GM18861 (cell line): ENCODE measurements at regions not wholly inside any gene's neighbourhood (a gene's known extent, or its start where the extent isn't known, plus 50 kb on each side); places are given as distances from the start of the nearest gene placed in this dataset.
"Not testable (repeated sequence)": the region's sequence is repeated elsewhere in the genome, so short reads cannot be mapped to it uniquely, and the experiment has no call there.

Experiments
- ATAC-seq: cut with Tn5 transposase; IDR thresholded peaks from one replicate; pipeline ENCODE4 v1.9.1; 2021; ENCODE audit not compliant: unreplicated experiment

GRCh38 chrX:130467936-130468335 lies 66.1 kb downstream of the RBMX2 start:
- no peak for ATAC-seq

GRCh38 chrX:130468395-130468923 lies 66.7 kb downstream of the RBMX2 start:
- ATAC-seq, result no peak

- ATAC-seq, result no peak
Observed at GRCh38 chrX:130482871-130483270, 81.1 kb downstream of the RBMX2 start.

- no peak for ATAC-seq
Observed at GRCh38 chrX:130485870-130486269, 84.1 kb downstream of the RBMX2 start.

GRCh38 chrX:130495502-130495901 lies 93.7 kb downstream of the RBMX2 start:
- not testable (repeated sequence) for ATAC-seq

GRCh38 chrX:130497531-130497930 lies 95.7 kb downstream of the RBMX2 start:
- no peak for ATAC-seq

- no peak for ATAC-seq
Observed at GRCh38 chrX:130498653-130499274, 97.0 kb downstream of the RBMX2 start.

- ATAC-seq, result no peak
Observed at GRCh38 chrX:130502016-130502570, 100.3 kb downstream of the RBMX2 start.

- no peak for ATAC-seq
Observed at GRCh38 chrX:130504019-130504418, 102.2 kb downstream of the RBMX2 start.

- ATAC-seq, result no peak
Observed at GRCh38 chrX:130507015-130507414, 105.2 kb downstream of the RBMX2 start.

GRCh38 chrX:130512534-130512933 lies 110.7 kb downstream of the RBMX2 start:
- not testable (repeated sequence) for ATAC-seq

GRCh38 chrX:130516123-130516522 lies 114.3 kb downstream of the RBMX2 start:
- no peak for ATAC-seq

- no peak for ATAC-seq
Observed at GRCh38 chrX:130523460-130524394, 121.9 kb downstream of the RBMX2 start.

GRCh38 chrX:130524476-130525194 lies 122.8 kb downstream of the RBMX2 start:
- no peak for ATAC-seq

GRCh38 chrX:130529531-130529930 lies 127.7 kb downstream of the RBMX2 start:
- ATAC-seq, result no peak

- ATAC-seq, result no peak
Observed at GRCh38 chrX:130531066-130531465, 129.3 kb downstream of the RBMX2 start.

- peak; percentile 73 for ATAC-seq
Observed at GRCh38 chrX:130539721-130540321, 138.0 kb downstream of the RBMX2 start.

- ATAC-seq, result no peak
Observed at GRCh38 chrX:130543603-130544325, 142.0 kb downstream of the RBMX2 start.

GRCh38 chrX:130545796-130546195 lies 144.0 kb downstream of the RBMX2 start:
- ATAC-seq, result no peak

- not testable (repeated sequence) for ATAC-seq
Observed at GRCh38 chrX:130549382-130549781, 147.6 kb downstream of the RBMX2 start.
